H1 (cell line): ENCODE measurements at regions not wholly inside any gene's neighbourhood (a gene's known extent, or its start where the extent isn't known, plus 50 kb on each side); places are given as distances from the start of the nearest gene placed in this dataset.

Source experiments
- CTCF ChIA-PET: fragments of 300-600 bp; sonication (Branson Sonifier 250); formaldehyde crosslinking; loops from one replicate; lab custom pipeline; 2021; ENCODE audit not compliant: partially characterized antibody; lab: Charles Lee
- POLR2A ChIA-PET: fragments of 300-600 bp; sonication (Branson Sonifier 250); formaldehyde crosslinking; loops from one replicate; lab custom pipeline; 2021; ENCODE audit warnings: inconsistent platforms; ENCODE audit not compliant: partially characterized antibody; lab: Charles Lee
- DNase-seq, 2 experiments: peaks; one replicate each; pipeline versions ENCODE4 v3.0.0 to v3.0.0-alpha.2; 2010 to 2022; ENCODE audit warnings: low spot score in 2 of 2, low read depth in 1 of 2, mixed read lengths in 1 of 2
- FAIRE-seq: peaks from 2 replicates; lab custom pipeline; 2011; peaks lifted over from hg19 to GRCh38; lab: Jason Lieb, UNC
- H2AFZ ChIP-seq: 2 replicates; pipeline ENCODE4 v1.8.1; 2012; ENCODE audit warnings: low read length, inconsistent platforms
- H2AK5ac ChIP-seq: 2 replicates; pipeline ENCODE4 v1.6.1; 2013; ENCODE audit warnings: low read depth, low read length
- H2BK120ac ChIP-seq: replicated peaks from 2 replicates; pipeline ENCODE3; 2013; ENCODE audit warnings: low read depth, low read length, inconsistent platforms
- H2BK12ac ChIP-seq: 2 replicates; pipeline ENCODE4 v1.6.1; 2013; ENCODE audit warnings: low read depth, low read length
- H2BK15ac ChIP-seq: 2 replicates; pipeline ENCODE4 v1.6.1; 2013; ENCODE audit warnings: low read length
- H2BK20ac ChIP-seq: 2 replicates; pipeline ENCODE4 v1.6.1; 2013; ENCODE audit warnings: low read length
- H2BK5ac ChIP-seq: 2 replicates; pipeline ENCODE4 v1.6.1; 2013; ENCODE audit warnings: low read depth, low read length
- H3K14ac ChIP-seq: 2 replicates; pipeline ENCODE4 v1.6.1; 2013; ENCODE audit warnings: inconsistent platforms; ENCODE audit not compliant: insufficient read length
- H3K18ac ChIP-seq: 2 replicates; pipeline ENCODE4 v1.6.1; 2013; ENCODE audit warnings: low read length; ENCODE audit errors: extremely low read depth
- H3K23ac ChIP-seq: 2 replicates; pipeline ENCODE4 v1.6.1; 2013; ENCODE audit warnings: inconsistent platforms; ENCODE audit not compliant: insufficient read length
- H3K23me2 ChIP-seq: 2 replicates; pipeline ENCODE4 v1.6.1; 2013; ENCODE audit warnings: low read depth, low read length
- H3K27ac ChIP-seq: 2 replicates; pipeline ENCODE4 v1.6.1; 2011; ENCODE audit warnings: low read depth, low read length, inconsistent platforms
- H3K27me3 ChIP-seq, 4 experiments: replicated peaks in 1 of 4; 1 replicate in 1 of 4; 2 replicates in 3 of 4; pipeline versions ENCODE4 v1.6.1 to v1.8.1; 2011 to 2013; ENCODE audit warnings: low read length in 3 of 4, mild to moderate bottlenecking in 3 of 4, inconsistent platforms in 2 of 4, mixed read lengths in 2 of 4, moderate library complexity in 1 of 4; ENCODE audit not compliant: control insufficient read depth in 3 of 4, insufficient read depth in 3 of 4; ENCODE audit errors: extremely low read depth in 1 of 4
- H3K36me3 ChIP-seq, 4 experiments: 2 replicates each; pipeline versions ENCODE4 v1.6.1 to v1.8.1; 2011 to 2013; ENCODE audit warnings: mild to moderate bottlenecking in 4 of 4, low read length in 3 of 4, moderate library complexity in 2 of 4, control low read depth in 1 of 4, inconsistent platforms in 1 of 4; ENCODE audit not compliant: insufficient read depth in 4 of 4, control insufficient read depth in 2 of 4
- H3K4ac ChIP-seq: replicated peaks from 2 replicates; pipeline ENCODE3; 2013; ENCODE audit warnings: low read length, low read depth, mixed read lengths, inconsistent platforms; ENCODE audit not compliant: insufficient read length
- H3K4me1 ChIP-seq, 4 experiments: replicated peaks in 1 of 4; 1 replicate in 1 of 4; 2 replicates in 3 of 4; pipeline versions ENCODE4 v1.6.1 to v1.8.1; 2011 to 2013; ENCODE audit warnings: low read length in 3 of 4, inconsistent platforms in 2 of 4, mixed read lengths in 1 of 4; ENCODE audit not compliant: insufficient read depth in 4 of 4, control insufficient read depth in 3 of 4
- H3K4me2 ChIP-seq, 2 experiments: 2 replicates each; pipeline versions ENCODE4 v1.6.1 to v1.8.1; 2011 to 2013; ENCODE audit warnings: low read depth in 2 of 2, low read length in 2 of 2, control low read depth in 1 of 2, inconsistent platforms in 1 of 2, mild to moderate bottlenecking in 1 of 2; ENCODE audit not compliant: insufficient read depth in 1 of 2
- H3K4me3 ChIP-seq, 4 experiments: fragments of 200-600, 300-600 bp in 1 of 4; sonication (generic), shearing (Covaris generic), sonication (Bioruptor Twin) in 1 of 4; 2 replicates each; pipeline versions ENCODE4 v1.5.1 to v1.8.1; 2011 to 2016; ENCODE audit warnings: low read length in 4 of 4, low read depth in 3 of 4, control low read depth in 2 of 4, inconsistent platforms in 2 of 4, mild to moderate bottlenecking in 2 of 4, mixed read lengths in 1 of 4, moderate library complexity in 1 of 4; ENCODE audit not compliant: insufficient read depth in 2 of 4; ENCODE audit errors: extremely low read depth in 1 of 4
- H3K56ac ChIP-seq: replicated peaks from 2 replicates; pipeline ENCODE3; 2013; ENCODE audit warnings: low read depth, mild to moderate bottlenecking, mixed read lengths, low read length, inconsistent platforms; ENCODE audit not compliant: insufficient read length
- H3K79me1 ChIP-seq: 2 replicates; pipeline ENCODE4 v1.6.1; 2013; ENCODE audit warnings: low read depth, low read length, control low read depth
- H3K79me2 ChIP-seq, 2 experiments: 2 replicates each; pipeline versions ENCODE4 v1.6.1 to v1.8.1; 2012 to 2013; ENCODE audit warnings: low read length in 2 of 2, mild to moderate bottlenecking in 2 of 2, inconsistent platforms in 1 of 2; ENCODE audit not compliant: insufficient read depth in 2 of 2, control insufficient read depth in 1 of 2
- H3K9ac ChIP-seq, 4 experiments: replicated peaks in 1 of 4; 1 replicate in 1 of 4; 2 replicates in 3 of 4; pipeline versions ENCODE4 v1.6.1 to v1.8.1; 2011 to 2013; ENCODE audit warnings: low read depth in 3 of 4, low read length in 3 of 4, control low read depth in 2 of 4, mild to moderate bottlenecking in 2 of 4, moderate library complexity in 2 of 4, inconsistent platforms in 1 of 4; ENCODE audit errors: extremely low read depth in 1 of 4
- H3K9me3 ChIP-seq, 2 experiments: 2 replicates each; pipeline versions ENCODE4 v1.6.1 to v1.8.1; 2012 to 2013; ENCODE audit warnings: mild to moderate bottlenecking in 2 of 2, moderate library complexity in 2 of 2, control low read depth in 1 of 2, inconsistent platforms in 1 of 2, low read depth in 1 of 2, low read length in 1 of 2, mixed read lengths in 1 of 2; ENCODE audit not compliant: insufficient read depth in 2 of 2
- H4K20me1 ChIP-seq, 2 experiments: replicated peaks in 1 of 2; 2 replicates each; pipeline versions ENCODE3 to v1.8.1; 2011 to 2013; ENCODE audit warnings: inconsistent platforms in 2 of 2, low read length in 2 of 2, mild to moderate bottlenecking in 1 of 2; ENCODE audit not compliant: insufficient read depth in 2 of 2, control insufficient read depth in 1 of 2
- H4K5ac ChIP-seq: 2 replicates; pipeline ENCODE4 v1.6.1; 2013; ENCODE audit warnings: low read length, low read depth, mixed read lengths, inconsistent platforms; ENCODE audit not compliant: insufficient read length
- H4K8ac ChIP-seq: 2 replicates; pipeline ENCODE4 v1.8.0; 2013; ENCODE audit warnings: mild to moderate bottlenecking, moderate library complexity, low read length, inconsistent platforms; ENCODE audit not compliant: insufficient read depth; ENCODE audit errors: extremely low read depth
- H4K91ac ChIP-seq: replicated peaks from 2 replicates; pipeline ENCODE3; 2013; ENCODE audit warnings: low read length, mixed read lengths, inconsistent platforms; ENCODE audit not compliant: insufficient read length
- CBX5 ChIP-seq: fragments of 300-800, 300-1000 bp; sonication (generic); IDR thresholded peaks from 2 replicates; pipeline ENCODE4 v1.7.1; 2016; ENCODE audit warnings: antibody characterized with exemption, low read length, low read depth
- RAD21 ChIP-seq, 2 experiments: IDR thresholded peaks in 1 of 2; conservative IDR thresholded peaks in 1 of 2; 2 replicates each; pipeline ENCODE4 v1.6.1; 2011; ENCODE audit warnings: low read depth in 2 of 2, low read length in 2 of 2, improper control_type of control experiment in 1 of 2, inconsistent platforms in 1 of 2, mild to moderate bottlenecking in 1 of 2, moderate library complexity in 1 of 2
- TAF7 ChIP-seq: optimal IDR thresholded peaks from 2 replicates; pipeline ENCODE3; 2011; ENCODE audit warnings: low read depth, mild to moderate bottlenecking, inconsistent platforms, low read length, moderate library complexity, borderline replicate concordance
- WGBS, 2 experiments: shearing (Covaris generic) in 1 of 2; methylation state at CpG; one replicate each; pipeline versions ENCODE4 v1.1.6 to v1.1.7; 2013 to 2015; ENCODE audit warnings: low lambda C conversion rate in 2 of 2, mixed read lengths in 2 of 2, inconsistent platforms in 1 of 2, low coverage in 1 of 2, missing lambda C conversion rate in 1 of 2; ENCODE audit not compliant: insufficient replicate concordance in 2 of 2, insufficient coverage in 1 of 2, insufficient read length in 1 of 2; ENCODE audit errors: extremely low coverage in 1 of 2, missing lambda C conversion rate in 1 of 2; 5-methylcytosine and 5-hydroxymethylcytosine counted together

- no peak overlapping the region for H2AFZ ChIP-seq
- ChIA-PET CTCF (no interaction called here), POLR2A (no interaction called here)
- H3K27ac ChIP-seq = no peak overlapping the region
- H4K8ac ChIP-seq = no peak overlapping the region
- H3K4ac ChIP-seq = no peak overlapping the region
- no peak for TF ChIP-seq TAF7
- no peak for TF ChIP-seq CBX5
- TF ChIP-seq RAD21 (IDR thresholded peaks at IDR 0.05 in 1 of 2, conservative IDR thresholded peaks at IDR 0.05 in 1 of 2; ENCODE audit: low read depth in 2 of 2, low read length in 2 of 2) = no peak
- H4K5ac ChIP-seq = no peak overlapping the region
- no peaks in the 10 kb centered on the region for H4K20me1 ChIP-seq
- H3K18ac ChIP-seq = no peak overlapping the region
- no peaks in the 10 kb centered on the region for H3K27me3 ChIP-seq
- H2BK5ac ChIP-seq = no peak overlapping the region
- H3K23ac ChIP-seq = no peak overlapping the region
- 37% methylated on average over 1 of the region's 1 CpG; no CpG with 5 or more reads in 1 of the 2 experiments for WGBS, 2 experiments
- no peaks in the 10 kb centered on the region for H3K23me2 ChIP-seq
- H3K9ac ChIP-seq = no peak overlapping the region
- no peaks in the 10 kb centered on the region for H3K79me1 ChIP-seq
- no peak overlapping the region for H4K91ac ChIP-seq
- H2BK120ac ChIP-seq = no peak overlapping the region
- H2AK5ac ChIP-seq = no peak overlapping the region
- H3K14ac ChIP-seq = no peak overlapping the region
- H3K79me2 ChIP-seq = no peaks in the 10 kb centered on the region
- no peaks in the 10 kb centered on the region; a peak in 1 of 4 replicates for H3K9me3 ChIP-seq
- H2BK12ac ChIP-seq = no peak overlapping the region
- no peak overlapping the region for H2BK15ac ChIP-seq
- no peaks in the 10 kb centered on the region for H3K36me3 ChIP-seq
- no peak for DNase-seq
- H3K4me2 ChIP-seq = no peak overlapping the region
- H3K56ac ChIP-seq = no peak overlapping the region
- H3K4me1 ChIP-seq = no peaks in the 10 kb centered on the region
- no peak for FAIRE-seq
- no peak overlapping the region for H2BK20ac ChIP-seq
- no peak overlapping the region for H3K4me3 ChIP-seq
Measured at GRCh38 chr6:22975079-22975478, 405.7 kb downstream of the HDGFL1 start.
